K562 (cell line): ENCODE measurements at regions not wholly inside any gene's neighbourhood (a gene's known extent, or its start where the extent isn't known, plus 50 kb on each side); places are given as distances from the start of the nearest gene placed in this dataset.

Experiments used
- FOS ChIP-seq: IDR thresholded peaks from 3 replicates; pipeline ENCODE4 v1.6.1; 2011; ENCODE audit not compliant: insufficient read length; ENCODE audit errors: extremely low read depth
- NCOA4 ChIP-seq: fragments of 450-650 bp; IDR thresholded peaks from 2 replicates; pipeline ENCODE4 v1.6.1; 2018; ENCODE audit warnings: mild to moderate bottlenecking; ENCODE audit not compliant: partially characterized antibody
- NFIC ChIP-seq: fragments of 450-650 bp; IDR thresholded peaks from 2 replicates; pipeline ENCODE4 v1.6.1; 2017; ENCODE audit warnings: mild to moderate bottlenecking, inconsistent platforms
- POLR2B ChIP-seq: fragments of 450-650 bp; IDR thresholded peaks from 2 replicates; pipeline ENCODE4 v1.6.1; 2018; ENCODE audit warnings: low read depth; ENCODE audit not compliant: partially characterized antibody
- RBFOX2 ChIP-seq: fragments of 200-400 bp; formaldehyde crosslinking; IDR thresholded peaks from 2 replicates; pipeline ENCODE4 v1.6.1; 2017; ENCODE audit warnings: low read depth, mild to moderate bottlenecking, low read length, moderate library complexity
- TF ChIP-seq, protein P1 (sequence below): fragments of 250-450 bp; sonication (Bioruptor Pico); IDR thresholded peaks from 2 replicates; pipeline ENCODE4 v1.4.0; 2020
- TF ChIP-seq, protein P2 (sequence below), 2 experiments: IDR thresholded peaks; 2 replicates each; pipeline ENCODE4 v1.6.1; 2011; ENCODE audit warnings: borderline replicate concordance in 1 of 2, control low read depth in 1 of 2, low read depth in 1 of 2, low read length in 1 of 2, mild to moderate bottlenecking in 1 of 2, mixed read lengths in 1 of 2, moderate library complexity in 1 of 2; ENCODE audit not compliant: insufficient read depth in 1 of 2, insufficient read length in 1 of 2, poor library complexity in 1 of 2, severe bottlenecking in 1 of 2; ENCODE audit errors: extremely low read depth in 1 of 2
- TF ChIP-seq, protein P3 (sequence below): fragments of 250-450 bp; sonication (Bioruptor Pico); IDR thresholded peaks from 2 replicates; pipeline ENCODE4 v1.5.0; 2020; ENCODE audit warnings: mild to moderate bottlenecking

DNA sequence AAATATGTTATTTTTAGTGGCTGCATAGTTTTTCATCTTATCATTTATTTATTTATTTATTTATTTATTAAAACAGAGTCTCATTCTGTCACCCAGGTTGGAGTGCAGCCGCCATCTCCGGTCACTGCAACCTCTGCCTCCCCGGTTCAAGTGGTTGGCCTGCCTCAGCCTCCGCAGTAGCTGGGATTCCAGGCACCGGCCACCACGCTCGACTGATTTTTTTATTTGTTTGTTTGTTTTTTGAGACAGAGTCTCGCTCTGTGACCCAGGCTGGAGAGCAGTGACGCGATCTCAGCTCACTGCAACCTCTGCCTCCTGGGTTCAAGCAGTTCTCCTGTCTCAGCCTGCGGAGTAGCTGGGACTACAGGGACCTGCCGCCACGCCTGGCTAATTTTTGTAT is 262.9 kb upstream of the DDI1 start (continued):
- TF ChIP-seq, protein P1, sequence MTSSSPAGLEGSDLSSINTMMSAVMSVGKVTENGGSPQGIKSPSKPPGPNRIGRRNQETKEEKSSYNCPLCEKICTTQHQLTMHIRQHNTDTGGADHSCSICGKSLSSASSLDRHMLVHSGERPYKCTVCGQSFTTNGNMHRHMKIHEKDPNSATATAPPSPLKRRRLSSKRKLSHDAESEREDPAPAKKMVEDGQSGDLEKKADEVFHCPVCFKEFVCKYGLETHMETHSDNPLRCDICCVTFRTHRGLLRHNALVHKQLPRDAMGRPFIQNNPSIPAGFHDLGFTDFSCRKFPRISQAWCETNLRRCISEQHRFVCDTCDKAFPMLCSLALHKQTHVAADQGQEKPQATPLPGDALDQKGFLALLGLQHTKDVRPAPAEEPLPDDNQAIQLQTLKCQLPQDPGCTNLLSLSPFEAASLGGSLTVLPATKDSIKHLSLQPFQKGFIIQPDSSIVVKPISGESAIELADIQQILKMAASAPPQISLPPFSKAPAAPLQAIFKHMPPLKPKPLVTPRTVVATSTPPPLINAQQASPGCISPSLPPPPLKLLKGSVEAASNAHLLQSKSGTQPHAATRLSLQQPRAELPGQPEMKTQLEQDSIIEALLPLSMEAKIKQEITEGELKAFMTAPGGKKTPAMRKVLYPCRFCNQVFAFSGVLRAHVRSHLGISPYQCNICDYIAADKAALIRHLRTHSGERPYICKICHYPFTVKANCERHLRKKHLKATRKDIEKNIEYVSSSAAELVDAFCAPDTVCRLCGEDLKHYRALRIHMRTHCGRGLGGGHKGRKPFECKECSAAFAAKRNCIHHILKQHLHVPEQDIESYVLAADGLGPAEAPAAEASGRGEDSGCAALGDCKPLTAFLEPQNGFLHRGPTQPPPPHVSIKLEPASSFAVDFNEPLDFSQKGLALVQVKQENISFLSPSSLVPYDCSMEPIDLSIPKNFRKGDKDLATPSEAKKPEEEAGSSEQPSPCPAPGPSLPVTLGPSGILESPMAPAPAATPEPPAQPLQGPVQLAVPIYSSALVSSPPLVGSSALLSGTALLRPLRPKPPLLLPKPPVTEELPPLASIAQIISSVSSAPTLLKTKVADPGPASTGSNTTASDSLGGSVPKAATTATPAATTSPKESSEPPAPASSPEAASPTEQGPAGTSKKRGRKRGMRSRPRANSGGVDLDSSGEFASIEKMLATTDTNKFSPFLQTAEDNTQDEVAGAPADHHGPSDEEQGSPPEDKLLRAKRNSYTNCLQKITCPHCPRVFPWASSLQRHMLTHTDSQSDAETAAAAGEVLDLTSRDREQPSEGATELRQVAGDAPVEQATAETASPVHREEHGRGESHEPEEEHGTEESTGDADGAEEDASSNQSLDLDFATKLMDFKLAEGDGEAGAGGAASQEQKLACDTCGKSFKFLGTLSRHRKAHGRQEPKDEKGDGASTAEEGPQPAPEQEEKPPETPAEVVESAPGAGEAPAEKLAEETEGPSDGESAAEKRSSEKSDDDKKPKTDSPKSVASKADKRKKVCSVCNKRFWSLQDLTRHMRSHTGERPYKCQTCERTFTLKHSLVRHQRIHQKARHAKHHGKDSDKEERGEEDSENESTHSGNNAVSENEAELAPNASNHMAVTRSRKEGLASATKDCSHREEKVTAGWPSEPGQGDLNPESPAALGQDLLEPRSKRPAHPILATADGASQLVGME (CRISPR knock-in tag) = no peak
- TF ChIP-seq, protein P2, sequence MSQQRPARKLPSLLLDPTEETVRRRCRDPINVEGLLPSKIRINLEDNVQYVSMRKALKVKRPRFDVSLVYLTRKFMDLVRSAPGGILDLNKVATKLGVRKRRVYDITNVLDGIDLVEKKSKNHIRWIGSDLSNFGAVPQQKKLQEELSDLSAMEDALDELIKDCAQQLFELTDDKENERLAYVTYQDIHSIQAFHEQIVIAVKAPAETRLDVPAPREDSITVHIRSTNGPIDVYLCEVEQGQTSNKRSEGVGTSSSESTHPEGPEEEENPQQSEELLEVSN (IDR thresholded peaks at IDR 0.05; ENCODE audit: borderline replicate concordance in 1 of 2, extremely low read depth in 1 of 2, insufficient read depth in 1 of 2, insufficient read length in 1 of 2, low read depth in 1 of 2, low read length in 1 of 2, poor library complexity in 1 of 2, severe bottlenecking in 1 of 2) = no peak
- TF ChIP-seq FOS = no peak
- TF ChIP-seq RBFOX2 = no peak
- TF ChIP-seq NFIC = no peak
- no peak for TF ChIP-seq POLR2B
- no peak for TF ChIP-seq NCOA4
- TF ChIP-seq, protein P3, sequence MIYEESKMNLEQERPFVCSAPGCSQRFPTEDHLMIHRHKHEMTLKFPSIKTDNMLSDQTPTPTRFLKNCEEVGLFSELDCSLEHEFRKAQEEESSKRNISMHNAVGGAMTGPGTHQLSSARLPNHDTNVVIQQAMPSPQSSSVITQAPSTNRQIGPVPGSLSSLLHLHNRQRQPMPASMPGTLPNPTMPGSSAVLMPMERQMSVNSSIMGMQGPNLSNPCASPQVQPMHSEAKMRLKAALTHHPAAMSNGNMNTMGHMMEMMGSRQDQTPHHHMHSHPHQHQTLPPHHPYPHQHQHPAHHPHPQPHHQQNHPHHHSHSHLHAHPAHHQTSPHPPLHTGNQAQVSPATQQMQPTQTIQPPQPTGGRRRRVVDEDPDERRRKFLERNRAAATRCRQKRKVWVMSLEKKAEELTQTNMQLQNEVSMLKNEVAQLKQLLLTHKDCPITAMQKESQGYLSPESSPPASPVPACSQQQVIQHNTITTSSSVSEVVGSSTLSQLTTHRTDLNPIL (CRISPR knock-in tag) = no peak
- TF ChIP-seq, all 486 proteins: peak for 0
